HUES48 (cell line): ENCODE measurements at regions not wholly inside any gene's neighbourhood (a gene's known extent, or its start where the extent isn't known, plus 50 kb on each side); places are given as distances from the start of the nearest gene placed in this dataset.

ENCODE experiments used
- H3K27ac ChIP-seq: one replicate; pipeline ENCODE4 v1.7.0; 2013; ENCODE audit warnings: low read depth, low read length, inconsistent platforms
- H3K27me3 ChIP-seq: 2 replicates; pipeline ENCODE4 v1.6.1; 2013; ENCODE audit warnings: mild to moderate bottlenecking, low read length; ENCODE audit not compliant: control insufficient read depth, insufficient read depth
- H3K36me3 ChIP-seq: 2 replicates; pipeline ENCODE4 v1.6.1; 2013; ENCODE audit warnings: low read length; ENCODE audit not compliant: control insufficient read depth, insufficient read depth
- H3K4me1 ChIP-seq: 2 replicates; pipeline ENCODE4 v1.6.1; 2013; ENCODE audit warnings: mild to moderate bottlenecking, low read length; ENCODE audit not compliant: control insufficient read depth, insufficient read depth
- H3K4me3 ChIP-seq: 2 replicates; pipeline ENCODE4 v1.5.1; 2013; ENCODE audit warnings: mild to moderate bottlenecking, low read depth, low read length
- H3K9ac ChIP-seq: 2 replicates; pipeline ENCODE4 v1.6.1; 2013; ENCODE audit warnings: mild to moderate bottlenecking, low read depth, low read length, moderate library complexity
- H3K9me3 ChIP-seq: 2 replicates; pipeline ENCODE4 v1.6.1; 2013; ENCODE audit warnings: low read length; ENCODE audit not compliant: control insufficient read depth, insufficient read depth

- H3K9me3 ChIP-seq, result no peaks in the 10 kb centered on the region
- no peak overlapping the region for H3K9ac ChIP-seq
- H3K27ac ChIP-seq, result no peak overlapping the region
- no peak overlapping the region for H3K4me3 ChIP-seq
- no peaks in the 10 kb centered on the region for H3K4me1 ChIP-seq
- H3K27me3 ChIP-seq, result no peaks in the 10 kb centered on the region
- no peaks in the 10 kb centered on the region for H3K36me3 ChIP-seq
These were observed 212.6 kb upstream of the EXOC2 start for GRCh38 chr6:905556-905955.

- Histone ChIP-seq H3K27me3 (no peaks in the 10 kb centered on the region), H3K4me3 (no peak overlapping the region), H3K4me1 (no peaks in the 10 kb centered on the region), H3K36me3 (no peaks in the 10 kb centered on the region), H3K27ac (no peak overlapping the region), H3K9me3 (no peaks in the 10 kb centered on the region), H3K9ac (no peak overlapping the region)
These were observed 212.1 kb upstream of the EXOC2 start for GRCh38 chr6:904994-905393.

DNA sequence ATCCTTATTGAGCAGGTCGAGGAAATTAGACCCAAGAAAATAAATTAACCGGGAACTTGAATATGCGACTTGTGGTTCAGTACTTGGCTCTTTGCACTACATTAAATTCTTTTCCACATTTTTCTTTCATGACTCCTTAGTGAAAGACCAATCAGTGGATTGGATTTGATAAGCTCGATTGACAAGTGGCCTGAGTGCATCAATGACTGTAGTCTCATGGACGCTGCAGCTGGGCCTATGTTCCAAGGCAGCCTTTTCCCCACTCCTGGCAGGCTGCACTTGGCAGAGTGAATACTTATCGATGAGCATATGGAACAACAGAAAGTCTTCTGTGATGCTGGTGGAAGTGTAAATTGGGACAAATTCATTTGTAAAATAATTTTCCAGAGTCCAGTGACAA, 210.8 kb upstream of the EXOC2 start:
- H3K9me3 ChIP-seq, result no peaks in the 10 kb centered on the region
- H3K4me3 ChIP-seq, result no peak overlapping the region
- no peak overlapping the region for H3K9ac ChIP-seq
- no peaks in the 10 kb centered on the region for H3K4me1 ChIP-seq
- no peaks in the 10 kb centered on the region for H3K36me3 ChIP-seq
- H3K27me3 ChIP-seq, result no peaks in the 10 kb centered on the region
- no peak overlapping the region for H3K27ac ChIP-seq

GRCh38 chr6:901696-902460, 208.9 kb upstream of the EXOC2 start:
- H3K4me3 ChIP-seq, result no peak overlapping the region
- no peaks in the 10 kb centered on the region for H3K4me1 ChIP-seq
- no peaks in the 10 kb centered on the region for H3K36me3 ChIP-seq
- H3K9me3 ChIP-seq, result no peaks in the 10 kb centered on the region
- H3K27me3 ChIP-seq, result no peaks in the 10 kb centered on the region
- no peak overlapping the region for H3K9ac ChIP-seq
- no peak overlapping the region for H3K27ac ChIP-seq

DNA sequence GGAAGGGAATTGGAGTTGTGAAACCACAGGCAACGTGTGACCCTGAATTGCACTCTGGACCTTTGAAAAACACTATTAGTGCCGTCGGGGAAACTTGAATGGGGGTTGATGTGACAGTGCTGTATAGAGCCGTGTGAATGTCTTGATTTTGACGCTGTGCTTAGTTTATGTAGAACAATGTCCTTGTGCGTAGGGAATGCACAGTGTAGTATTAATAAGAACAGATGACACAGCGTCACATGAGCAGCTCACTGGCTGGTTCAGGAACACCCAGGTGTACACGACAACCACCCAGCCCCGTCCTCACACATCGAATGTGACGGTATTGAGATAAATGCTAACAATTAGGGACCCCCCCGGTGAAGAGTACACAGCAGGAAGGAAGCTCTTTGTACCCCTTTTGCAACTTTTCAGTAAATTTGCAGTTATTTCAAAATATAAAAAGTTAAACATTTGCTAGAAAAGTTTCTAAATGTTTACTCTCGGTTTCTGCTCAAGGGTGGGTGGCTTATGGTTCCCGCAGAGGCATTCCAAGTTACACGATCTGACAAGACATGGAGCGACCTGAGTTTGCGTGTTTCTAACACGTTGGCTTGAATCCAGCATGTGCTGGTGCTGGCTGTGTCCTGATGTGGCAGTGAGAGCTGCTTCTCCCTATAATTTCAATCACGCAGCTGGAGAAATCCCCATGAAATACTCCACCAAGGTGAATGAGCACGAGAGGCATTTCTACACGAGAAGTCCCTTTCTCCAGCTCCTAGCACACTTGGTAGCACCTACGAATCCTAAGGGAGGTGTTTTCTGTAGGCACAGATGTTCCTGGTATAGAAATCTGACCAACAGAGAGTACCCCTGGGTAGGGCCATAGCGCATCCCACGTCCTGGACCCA, 208.0 kb upstream of the EXOC2 start:
- no peak overlapping the region for H3K4me3 ChIP-seq
- H3K9me3 ChIP-seq, result no peaks in the 10 kb centered on the region
- H3K27me3 ChIP-seq, result no peaks in the 10 kb centered on the region
- no peaks in the 10 kb centered on the region for H3K4me1 ChIP-seq
- H3K27ac ChIP-seq, result no peak overlapping the region
- H3K9ac ChIP-seq, result no peak overlapping the region
- no peaks in the 10 kb centered on the region for H3K36me3 ChIP-seq

DNA sequence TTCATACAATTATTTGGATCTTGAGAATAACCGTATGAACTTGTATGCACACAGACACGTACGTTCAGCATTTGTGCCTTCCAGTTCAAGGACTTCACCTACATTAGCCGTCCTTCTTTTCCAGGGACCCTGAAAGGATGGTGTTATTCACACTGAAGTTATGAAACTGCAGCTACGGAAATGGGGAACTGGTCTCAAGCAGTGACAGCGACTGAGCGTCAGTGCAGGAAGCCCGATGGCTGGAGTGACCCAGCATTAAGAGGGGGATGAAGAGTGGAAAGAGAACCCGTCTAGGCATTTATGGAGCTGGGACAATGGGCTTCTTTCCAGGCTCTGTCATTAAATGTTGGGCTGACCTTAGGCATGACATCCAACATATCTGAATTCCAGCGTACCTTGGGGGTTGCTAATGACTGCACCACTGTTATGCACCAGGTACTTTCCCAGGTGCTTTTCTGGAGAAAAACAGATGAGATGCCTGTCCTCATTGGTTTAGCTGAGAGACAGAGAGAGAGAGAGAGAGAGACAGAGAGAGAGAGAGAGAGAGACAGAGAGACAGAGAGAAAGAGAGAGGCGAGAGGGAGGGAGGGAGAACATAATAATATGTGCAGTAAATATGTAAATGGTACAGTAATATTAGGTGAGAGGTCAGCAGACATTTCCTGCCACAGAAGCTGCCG, 204.7 kb upstream of the EXOC2 start:
- Histone ChIP-seq H3K36me3 (no peaks in the 10 kb centered on the region), H3K4me3 (no peak overlapping the region), H3K4me1 (no peaks in the 10 kb centered on the region), H3K9me3 (no peaks in the 10 kb centered on the region), H3K27ac (no peak overlapping the region), H3K27me3 (no peaks in the 10 kb centered on the region), H3K9ac (no peak overlapping the region)

GRCh38 chr6:894274-894673, 201.3 kb upstream of the EXOC2 start:
- Histone ChIP-seq H3K36me3 (no peaks in the 10 kb centered on the region), H3K27me3 (no peaks in the 10 kb centered on the region), H3K4me1 (no peaks in the 10 kb centered on the region), H3K9me3 (no peaks in the 10 kb centered on the region), H3K9ac (no peak overlapping the region), H3K4me3 (no peak overlapping the region), H3K27ac (no peak overlapping the region)

DNA sequence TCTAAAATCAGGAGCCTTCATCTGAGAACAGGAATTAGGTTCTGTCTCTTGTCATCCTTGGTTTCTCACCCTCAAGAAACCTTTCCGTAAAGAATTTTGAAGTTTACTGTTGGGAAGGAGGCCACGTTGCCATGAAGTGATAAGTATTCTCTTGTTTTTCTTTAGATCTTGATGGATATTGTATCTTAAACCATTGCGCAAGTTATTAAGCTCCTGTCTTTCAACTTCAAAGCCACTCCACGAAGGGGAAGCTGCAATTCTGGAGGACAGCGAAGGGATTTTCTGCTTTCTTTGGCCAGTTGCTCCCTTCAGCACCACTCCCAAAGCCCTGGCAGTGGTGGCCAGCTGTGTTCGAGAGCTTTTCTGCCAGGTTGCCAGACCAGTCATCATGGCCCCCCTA, 198.1 kb upstream of the EXOC2 start:
- no peak overlapping the region for H3K9ac ChIP-seq
- no peaks in the 10 kb centered on the region for H3K27me3 ChIP-seq
- H3K9me3 ChIP-seq, result no peaks in the 10 kb centered on the region
- H3K4me3 ChIP-seq, result no peak overlapping the region
- no peak overlapping the region for H3K27ac ChIP-seq
- H3K36me3 ChIP-seq, result no peaks in the 10 kb centered on the region
- H3K4me1 ChIP-seq, result no peaks in the 10 kb centered on the region

- Histone ChIP-seq H3K9me3 (no peaks in the 10 kb centered on the region), H3K27ac (no peak overlapping the region), H3K9ac (no peak overlapping the region), H3K4me3 (no peak overlapping the region), H3K27me3 (no peaks in the 10 kb centered on the region), H3K4me1 (no peaks in the 10 kb centered on the region), H3K36me3 (no peaks in the 10 kb centered on the region)
These were observed 197.3 kb upstream of the EXOC2 start for GRCh38 chr6:890201-890600.

DNA sequence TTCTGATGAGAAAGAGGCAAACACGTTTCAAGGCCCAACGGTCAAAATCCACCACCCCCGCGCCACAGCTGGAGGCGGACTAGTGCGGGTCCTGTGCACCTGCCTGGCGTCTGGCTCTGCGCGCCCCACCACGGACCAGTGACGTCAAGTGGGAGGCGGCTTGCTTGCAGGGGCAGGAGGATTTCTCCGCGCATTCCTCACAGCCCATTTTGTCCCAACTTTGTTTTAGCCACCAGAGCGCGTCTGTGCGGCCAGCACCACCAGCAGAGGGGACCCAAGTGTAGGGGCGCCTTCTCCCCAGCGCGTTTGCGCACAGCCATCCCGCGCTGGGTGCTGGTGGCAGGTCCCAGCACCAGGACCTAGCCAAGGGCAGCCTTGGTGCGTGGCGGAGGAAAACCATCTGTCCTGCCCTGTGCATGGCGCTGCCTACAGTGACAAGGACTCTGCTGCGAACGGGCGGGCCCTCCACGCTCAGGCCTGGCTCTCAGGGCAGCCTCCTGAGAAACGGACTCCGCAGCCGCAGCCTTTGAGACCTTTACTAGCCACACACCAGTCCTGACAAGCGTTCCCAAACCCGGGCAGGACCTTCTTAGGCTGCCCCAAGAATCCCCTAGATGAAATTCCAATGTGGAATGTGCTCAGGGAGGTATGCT, 194.8 kb upstream of the EXOC2 start:
- no peak overlapping the region for H3K4me3 ChIP-seq
- no peaks in the 10 kb centered on the region for H3K36me3 ChIP-seq
- no peaks in the 10 kb centered on the region for H3K27me3 ChIP-seq
- no peaks in the 10 kb centered on the region for H3K9me3 ChIP-seq
- no peaks in the 10 kb centered on the region for H3K4me1 ChIP-seq
- H3K27ac ChIP-seq, result no peak overlapping the region
- no peak overlapping the region for H3K9ac ChIP-seq
